ENCODE measurements at regions not wholly inside any gene's neighbourhood (a gene's known extent, or its start where the extent isn't known, plus 50 kb on each side); places are given as distances from the start of the nearest gene placed in this dataset.

GRCh38 chr22:49291169-49291568, 536.5 kb downstream of the BRD1 start:
- CTCF ChIA-PET = interaction anchor here (1.4 kb wide), 1 partner anchor 14 kb away, joined by 7 read pairs; no protein-coding TSS in a partner anchor

GRCh38 chr22:49290711-49291110, 537.0 kb downstream of the BRD1 start:
- ATAC-seq (no peak), DNase-seq (ENCODE audit: low read depth, low spot score) (no peak)
- peaks cover 0 to 5% of the 10 kb centered on the region in 2 experiments; a peak in 1 of 4 replicates for H3K4me1 ChIP-seq (ENCODE audit: control insufficient read depth in 1 of 2, insufficient read depth in 2 of 2, low read length in 2 of 2)
- H3K9me2 ChIP-seq (ENCODE audit: insufficient read depth) = no peaks in the 10 kb centered on the region
- no peak overlapping the region for H2AFZ ChIP-seq (ENCODE audit: low read depth, low read length, poor library complexity, severe bottlenecking)
- CTCF ChIA-PET = interaction anchor here (1.2 kb wide), 1 partner anchor 14 kb away, joined by 3 read pairs; no protein-coding TSS in a partner anchor
- no peaks in the 10 kb centered on the region for H3K36me3 ChIP-seq (ENCODE audit: control insufficient read depth in 1 of 2, insufficient read depth in 2 of 2, low read length in 2 of 2)
- no peaks in the 10 kb centered on the region for H4K20me1 ChIP-seq (ENCODE audit: insufficient read depth)
- peaks cover 48% of the 10 kb centered on the region for H3K27me3 ChIP-seq (ENCODE audit: insufficient read depth, low read length)
- no peak overlapping the region for H3K4me2 ChIP-seq (ENCODE audit: low read length)
- no peak overlapping the region for H3K4me3 ChIP-seq (replicated peaks in 1 of 2; ENCODE audit: low read depth in 1 of 2, low read length in 2 of 2)
- no peak overlapping the region for H3K9ac ChIP-seq (ENCODE audit: low read length)
- no peaks in the 10 kb centered on the region for H3K79me2 ChIP-seq (ENCODE audit: insufficient read depth, low read length)
- RAD21 ChIA-PET (ENCODE audit: low non-redundant PET in 1 of 2, low total read pairs in 2 of 2, uncharacterized antibody in 2 of 2, unreplicated experiment in 2 of 2) = no interaction called here
- no peak for TF ChIP-seq FOSL1 (IDR thresholded peaks at IDR 0.05; ENCODE audit: low read depth)
- no peak for TF ChIP-seq TCF7L2 (IDR thresholded peaks at IDR 0.05; ENCODE audit: borderline replicate concordance, extremely low read depth, insufficient read depth, insufficient read length)
- no peak for TF ChIP-seq MAX (IDR thresholded peaks at IDR 0.05)
- no peak for TF ChIP-seq EZH2phosphoT487 (IDR thresholded peaks at IDR 0.05; ENCODE audit: borderline replicate concordance)
- no peak for TF ChIP-seq SRF (IDR thresholded peaks at IDR 0.05; ENCODE audit: low read depth)
- no peak for TF ChIP-seq ZFX (IDR thresholded peaks at IDR 0.05)
- TF ChIP-seq SP1 (IDR thresholded peaks at IDR 0.05; ENCODE audit: low read depth) = no peak
- no peak for TF ChIP-seq CBX3 (IDR thresholded peaks at IDR 0.05; ENCODE audit: low read depth)
- no peak overlapping the region for H3K27ac ChIP-seq (ENCODE audit: low read depth, low read length)
- H3K9me3 ChIP-seq (ENCODE audit: control insufficient read depth in 1 of 2, insufficient read depth in 1 of 2, low read depth in 1 of 2, low read length in 2 of 2) = peaks cover 0 to 4% of the 10 kb centered on the region in 2 experiments; a peak in 1 of 4 replicates
- POLR2A ChIA-PET = no interaction called here
- BruUV-seq (replicated peaks) = no TSS peak
- intact Hi-C loops (cut with micrococcal nuclease) = no loop called here

More at GRCh38 chr22:49291169-49291568, 536.5 kb downstream of the BRD1 start:
- intact Hi-C loops (cut with micrococcal nuclease) = no loop called here
- Histone ChIP-seq H3K9me2 (ENCODE audit: insufficient read depth) (no peaks in the 10 kb centered on the region), H2AFZ (ENCODE audit: low read depth, low read length, poor library complexity, severe bottlenecking) (no peak overlapping the region), H4K20me1 (ENCODE audit: insufficient read depth) (no peaks in the 10 kb centered on the region), H3K4me2 (ENCODE audit: low read length) (no peak overlapping the region), H3K27ac (ENCODE audit: low read depth, low read length) (no peak overlapping the region), H3K9ac (ENCODE audit: low read length) (no peak overlapping the region), H3K9me3 (ENCODE audit: control insufficient read depth in 1 of 2, insufficient read depth in 1 of 2, low read depth in 1 of 2, low read length in 2 of 2) (peaks cover 0 to 4% of the 10 kb centered on the region in 2 experiments; a peak in 1 of 4 replicates), H3K79me2 (ENCODE audit: insufficient read depth, low read length) (no peaks in the 10 kb centered on the region), H3K36me3 (ENCODE audit: control insufficient read depth in 1 of 2, insufficient read depth in 2 of 2, low read length in 2 of 2) (no peaks in the 10 kb centered on the region), H3K27me3 (ENCODE audit: insufficient read depth, low read length) (peaks cover 43% of the 10 kb centered on the region), H3K4me3 (replicated peaks in 1 of 2; ENCODE audit: low read depth in 1 of 2, low read length in 2 of 2) (no peak overlapping the region), H3K4me1 (ENCODE audit: control insufficient read depth in 1 of 2, insufficient read depth in 2 of 2, low read length in 2 of 2) (peaks cover 0 to 5% of the 10 kb centered on the region in 2 experiments; a peak in 1 of 4 replicates)
- ChIA-PET POLR2A (no interaction called here), RAD21 (ENCODE audit: low non-redundant PET in 1 of 2, low total read pairs in 2 of 2, uncharacterized antibody in 2 of 2, unreplicated experiment in 2 of 2) (no interaction called here)
- no peak for TF ChIP-seq CEBPB (IDR thresholded peaks at IDR 0.05; ENCODE audit: low read depth)
- no peak for TF ChIP-seq FOSL1 (IDR thresholded peaks at IDR 0.05; ENCODE audit: low read depth)
- no peak for TF ChIP-seq SP1 (IDR thresholded peaks at IDR 0.05; ENCODE audit: low read depth)
- no peak for TF ChIP-seq EZH2phosphoT487 (IDR thresholded peaks at IDR 0.05; ENCODE audit: borderline replicate concordance)
- DNase-seq (ENCODE audit: low read depth, low spot score) = no peak
- ATAC-seq = no peak
- no TSS peak for BruUV-seq (replicated peaks)
